Tongue (tissue), 1 donor: ENCODE measurements at regions not wholly inside any gene's neighbourhood (a gene's known extent, or its start where the extent isn't known, plus 50 kb on each side); places are given as distances from the start of the nearest gene placed in this dataset.
"Not testable (repeated sequence)": the region's sequence is repeated elsewhere in the genome, so short reads cannot be mapped to it uniquely, and the experiment has no call there.

Source experiments
- DNase-seq: peaks from one replicate; pipeline ENCODE4 v3.0.0-alpha.2; 2015

DNA sequence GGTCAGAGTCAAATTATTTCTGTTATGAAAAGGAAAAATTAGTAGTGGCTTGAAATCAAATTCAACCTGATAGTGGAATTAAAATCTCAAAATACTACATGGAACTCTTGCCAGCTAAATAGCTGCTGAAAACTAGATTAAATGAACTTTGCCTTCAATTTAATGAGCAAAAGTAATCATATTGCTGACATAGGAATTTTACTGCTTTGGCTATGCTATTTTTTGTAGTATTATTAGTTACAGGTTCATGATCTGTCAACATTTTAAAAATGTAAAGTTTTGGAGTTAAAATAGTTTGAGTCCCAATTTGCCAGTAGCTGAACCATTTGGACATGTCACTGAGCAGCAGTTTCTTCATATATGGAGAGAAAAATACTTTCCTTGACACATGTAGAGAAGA is 81.4 kb downstream of the RERGL start:
- DNase-seq, result no peak

DNA sequence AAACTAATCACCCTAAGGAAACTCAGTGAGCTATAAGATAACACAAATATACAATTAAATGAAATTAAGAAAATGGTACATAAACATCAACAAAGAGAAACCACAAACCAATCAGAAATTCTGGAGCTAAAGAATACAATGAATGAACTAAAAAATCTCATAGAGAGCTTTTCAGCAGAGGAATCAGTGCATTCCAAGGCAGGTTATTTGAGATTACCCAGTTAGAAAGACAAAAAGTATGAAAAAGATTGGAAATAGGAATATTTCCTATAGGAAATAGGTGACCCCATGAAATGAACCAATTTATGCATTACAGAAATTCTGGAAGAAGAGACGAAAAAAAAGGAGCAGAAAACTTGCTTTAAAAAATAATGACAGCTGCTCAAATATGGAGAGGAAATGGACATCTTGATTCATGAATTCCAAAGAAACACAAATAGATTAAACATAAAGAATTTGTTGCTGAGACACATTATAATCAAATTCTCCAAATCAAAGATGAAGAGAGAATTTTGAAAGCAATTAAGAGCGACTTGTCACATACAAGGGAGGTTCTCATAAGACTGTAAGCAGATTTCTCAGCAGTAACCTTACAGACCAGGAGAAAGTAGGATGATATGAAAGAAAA is 90.7 kb downstream of the RERGL start:
- DNase-seq, result no peak

DNA sequence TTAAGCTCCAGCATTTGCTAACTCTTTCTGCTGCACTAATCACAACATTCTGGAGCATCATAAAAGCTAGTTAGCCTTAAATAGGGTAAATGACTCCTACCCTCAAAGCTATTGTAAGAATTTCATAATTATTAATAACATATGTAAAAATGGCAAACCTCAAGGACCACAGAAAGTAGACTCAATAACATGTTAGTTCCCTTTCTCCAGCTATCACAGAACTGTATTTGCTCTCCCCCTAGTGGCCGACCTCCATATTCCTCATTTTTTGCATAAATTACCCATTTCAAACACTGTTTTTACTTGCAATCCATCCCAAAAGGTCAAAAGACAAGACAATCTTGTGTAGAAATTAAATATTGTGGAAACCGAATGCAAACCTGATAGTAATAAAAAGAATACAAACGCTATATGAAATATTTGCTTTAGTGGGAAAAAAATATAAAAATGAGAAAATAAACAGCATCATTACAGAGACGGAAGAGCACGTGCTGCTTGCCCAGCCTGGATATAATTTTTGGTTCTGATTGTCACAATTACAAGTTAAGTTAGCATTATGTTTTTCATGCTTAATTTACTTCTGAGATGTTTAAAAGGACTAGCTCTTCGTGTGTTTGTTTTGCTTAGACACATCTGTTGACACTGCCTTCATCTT is 97.9 kb downstream of the RERGL start:
- DNase-seq, result peak; percentile 71

DNA sequence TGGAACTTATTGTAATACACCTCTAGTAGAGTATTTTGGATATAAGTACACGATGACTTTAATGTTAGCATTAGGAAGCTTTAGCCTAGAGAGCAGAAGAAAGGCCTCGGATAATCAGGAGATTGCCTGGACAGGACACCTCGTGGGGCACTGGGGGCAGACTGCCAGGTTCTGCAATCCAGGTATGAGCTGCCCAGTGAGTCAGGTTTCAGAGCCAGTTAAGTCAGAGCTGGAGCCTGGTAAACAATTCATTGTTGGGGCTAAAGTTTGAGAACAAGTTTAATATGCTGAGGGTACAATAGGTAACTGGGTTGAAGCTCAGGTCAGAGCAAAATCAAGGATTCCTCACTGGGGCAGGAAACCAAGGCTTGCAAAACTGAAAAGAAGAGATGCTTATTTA is 107.4 kb downstream of the RERGL start:
- no peak for DNase-seq

DNA sequence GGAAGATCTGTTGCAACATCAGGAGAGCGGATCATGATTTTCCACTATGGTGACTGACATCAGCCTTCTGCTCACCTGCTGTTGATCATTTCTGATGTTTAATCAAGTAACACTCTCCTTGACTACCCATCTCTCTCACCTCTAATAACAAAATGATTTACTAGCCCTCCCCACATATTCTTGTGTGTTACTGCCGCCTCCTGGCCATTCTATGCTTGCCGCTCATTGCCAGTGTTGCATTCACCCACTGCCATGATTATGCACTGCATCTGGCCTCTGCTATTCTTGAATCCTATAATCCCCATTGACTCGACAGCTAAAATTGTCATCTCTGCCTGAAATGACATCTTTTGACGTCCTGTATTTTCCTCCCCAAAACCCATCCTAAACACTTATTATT is 113.8 kb downstream of the RERGL start:
- no peak for DNase-seq

DNA sequence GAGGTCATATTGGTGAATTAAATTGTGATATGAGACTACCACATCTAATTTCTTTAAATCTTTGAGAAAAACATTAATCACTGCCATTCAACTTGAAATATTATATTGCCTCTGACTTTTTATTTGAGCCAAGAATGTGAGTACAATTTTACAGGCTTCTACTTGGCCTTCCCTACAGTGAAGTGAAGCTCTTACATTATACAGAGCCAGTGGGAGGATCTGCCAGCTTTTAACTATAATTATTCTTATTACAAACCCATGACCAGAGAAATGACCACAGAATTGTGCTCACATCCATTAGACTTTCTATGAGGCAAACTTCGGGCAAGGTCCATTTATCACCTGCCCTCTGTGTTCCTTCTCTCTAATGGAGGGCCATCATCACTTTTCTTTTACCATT is 114.2 kb downstream of the RERGL start:
- peak; percentile 19 for DNase-seq

DNA sequence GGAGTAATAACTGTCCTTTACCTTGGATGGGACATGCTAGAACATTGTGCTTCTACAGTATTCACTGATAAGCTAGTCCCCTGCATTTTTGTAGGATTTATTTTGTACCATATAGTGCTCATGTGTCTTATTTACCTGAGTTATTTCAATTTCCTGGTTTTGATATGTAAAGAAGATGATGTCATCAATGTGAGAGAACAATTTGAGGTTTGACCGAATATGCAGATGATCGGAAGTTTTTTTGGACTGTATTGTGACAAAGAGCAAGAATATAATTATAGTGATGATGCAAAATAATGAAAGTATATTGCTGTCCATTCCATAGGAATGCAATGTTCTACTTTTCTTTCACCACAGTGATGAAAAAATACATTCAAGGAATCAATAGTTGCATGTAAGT is 114.8 kb downstream of the RERGL start:
- DNase-seq, result no peak

DNA sequence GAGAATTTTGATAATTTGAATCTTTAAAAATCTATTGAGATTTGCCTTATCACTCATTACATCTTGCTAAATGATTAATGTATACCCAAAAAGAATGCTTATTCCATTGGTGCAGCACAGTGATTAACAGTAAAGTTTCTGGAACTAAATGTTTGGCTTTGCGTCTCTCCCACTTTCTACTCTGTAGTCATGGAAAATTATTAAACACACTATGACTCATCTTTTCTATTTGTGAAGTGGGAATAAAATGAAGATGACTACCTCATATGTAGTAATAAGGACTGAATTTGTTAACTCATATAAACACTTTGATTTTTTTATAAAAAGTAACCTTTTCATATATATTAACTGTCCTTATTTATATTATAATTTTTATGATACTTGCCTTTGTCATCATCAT is 118.1 kb downstream of the RERGL start:
- peak; percentile 8 for DNase-seq

DNA sequence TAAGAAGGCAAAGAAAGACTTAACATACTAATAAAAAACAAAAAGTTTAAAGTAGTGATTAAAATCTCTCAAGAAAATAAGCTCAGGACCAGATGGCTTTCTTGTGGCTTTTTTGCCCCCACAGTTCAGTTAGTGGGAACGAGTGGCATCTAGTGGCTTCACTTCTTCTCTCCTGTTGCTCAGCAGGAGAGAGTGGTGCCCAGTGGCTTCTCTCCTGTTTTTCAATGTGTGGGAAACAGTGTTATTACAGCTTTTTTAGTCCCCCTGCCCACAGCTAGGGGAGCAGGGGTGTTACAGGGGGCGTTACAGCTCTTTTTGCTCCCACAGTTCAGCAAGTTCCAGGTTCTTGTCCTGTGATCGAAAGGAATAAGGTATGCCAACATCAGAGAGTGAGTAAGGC is 135.2 kb downstream of the RERGL start:
- DNase-seq, result no peak

DNA sequence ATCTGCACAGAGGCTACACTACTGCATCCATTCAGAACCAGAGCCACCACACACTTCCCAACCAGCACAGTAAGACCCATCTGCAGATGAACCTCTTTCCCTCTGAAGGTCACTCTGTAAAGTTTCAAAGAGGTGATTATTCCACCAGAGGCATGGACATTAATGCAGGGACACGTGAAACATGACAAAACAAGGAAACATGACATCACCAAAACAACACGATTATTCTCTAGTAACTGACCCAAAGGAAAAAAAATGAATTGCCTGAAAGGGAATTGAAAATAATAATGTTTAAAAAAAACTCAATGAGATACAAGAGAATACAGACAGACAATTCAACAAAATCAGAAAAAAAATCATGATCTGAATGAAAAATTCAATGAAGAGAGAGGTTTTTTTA is 139.1 kb downstream of the RERGL start:
- DNase-seq, result no peak

DNA sequence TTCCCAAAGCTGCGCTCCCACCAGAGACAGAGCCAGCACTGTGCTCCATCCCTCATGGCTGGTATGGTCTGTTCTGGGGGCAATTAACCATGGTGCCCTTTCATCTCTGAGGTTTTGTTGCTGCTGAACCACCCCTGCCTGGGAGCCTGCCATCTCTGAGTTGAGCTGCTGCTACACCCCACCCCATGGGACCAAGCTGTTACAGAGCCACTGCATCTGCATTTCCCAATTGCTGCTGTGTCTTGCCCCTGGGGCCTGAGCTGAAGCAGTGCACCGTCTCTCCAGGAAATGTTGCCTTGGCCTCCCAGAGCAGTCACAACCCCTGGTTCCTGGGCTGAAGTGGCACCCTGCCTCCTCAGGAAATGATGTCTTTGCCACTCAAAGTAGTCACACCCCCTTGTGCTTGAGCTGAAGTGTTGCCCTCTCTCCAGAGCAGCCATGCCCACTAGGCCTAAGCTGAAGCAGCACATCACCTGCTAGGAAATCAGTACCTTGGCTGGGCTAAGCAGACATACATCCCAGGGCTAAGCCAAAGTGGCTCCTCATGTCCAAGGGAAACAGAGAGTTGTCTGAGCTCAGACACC is 140.3 kb downstream of the RERGL start:
- no peak for DNase-seq

DNA sequence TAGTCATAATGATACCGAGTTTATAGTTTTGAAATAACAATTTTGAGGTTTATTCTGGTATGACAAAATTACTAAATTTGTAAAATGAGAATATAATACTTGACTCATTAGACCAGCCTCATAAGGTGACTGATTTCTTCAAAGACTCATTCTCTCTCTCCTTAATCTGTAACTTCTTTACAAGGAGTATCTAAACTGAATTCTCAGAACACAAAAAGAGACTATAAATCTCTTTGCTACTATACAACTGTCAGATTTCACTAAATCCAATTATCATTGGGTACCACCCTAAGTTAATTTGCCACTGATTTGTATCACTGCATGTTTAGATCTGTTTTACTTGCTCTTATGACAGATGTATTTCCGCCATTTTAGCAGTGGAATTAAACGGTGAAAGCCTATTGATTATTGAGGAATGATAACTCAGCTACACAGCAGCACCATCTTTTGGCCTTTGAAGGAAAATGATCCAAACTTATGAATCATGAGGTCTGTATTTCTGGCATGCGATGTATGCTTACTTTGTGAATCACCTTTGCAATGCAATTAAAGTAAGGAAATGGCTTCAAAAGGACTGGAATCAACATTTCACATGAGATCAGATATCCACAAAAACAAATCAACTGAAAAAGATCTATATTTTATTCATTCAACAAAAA is 161.2 kb downstream of the RERGL start:
- no peak for DNase-seq

DNA sequence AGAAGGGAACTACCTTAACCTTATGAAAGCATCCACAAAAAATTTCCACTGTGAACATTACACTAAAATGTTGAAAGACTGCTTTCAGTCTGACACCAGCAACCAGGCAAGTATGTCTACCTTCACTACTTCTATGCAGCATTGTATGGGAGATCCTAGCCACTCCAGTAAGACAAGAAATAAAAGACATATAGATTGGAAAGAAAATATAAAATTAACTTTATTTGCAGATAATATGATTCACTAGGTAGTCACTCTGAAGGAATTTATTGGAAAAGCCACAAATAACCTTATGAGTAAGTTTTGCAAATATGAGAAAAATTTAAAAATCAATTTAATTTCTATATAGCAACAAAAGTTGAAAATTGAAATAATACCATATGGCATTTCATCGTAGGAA is 172.0 kb downstream of the RERGL start:
- no peak for DNase-seq

DNA sequence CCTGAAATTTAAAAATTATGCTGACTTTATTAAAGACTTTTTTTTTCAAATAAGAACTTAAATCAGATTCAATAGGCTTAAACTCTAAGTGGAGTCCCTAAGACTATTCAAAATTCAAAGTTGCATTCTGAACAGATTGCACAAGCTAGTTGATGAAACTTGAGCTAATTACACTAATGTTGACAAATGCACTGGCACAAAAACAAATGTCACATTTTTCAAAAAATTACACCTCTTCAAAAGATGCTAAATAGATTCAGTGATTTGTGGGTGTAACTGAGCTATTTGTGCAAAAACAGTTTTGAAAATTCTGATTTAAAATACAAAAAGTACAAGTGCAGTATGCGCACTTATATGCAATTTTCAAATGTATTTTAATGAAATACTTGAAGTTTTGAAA is 205.4 kb downstream of the RERGL start:
- no peak for DNase-seq

DNA sequence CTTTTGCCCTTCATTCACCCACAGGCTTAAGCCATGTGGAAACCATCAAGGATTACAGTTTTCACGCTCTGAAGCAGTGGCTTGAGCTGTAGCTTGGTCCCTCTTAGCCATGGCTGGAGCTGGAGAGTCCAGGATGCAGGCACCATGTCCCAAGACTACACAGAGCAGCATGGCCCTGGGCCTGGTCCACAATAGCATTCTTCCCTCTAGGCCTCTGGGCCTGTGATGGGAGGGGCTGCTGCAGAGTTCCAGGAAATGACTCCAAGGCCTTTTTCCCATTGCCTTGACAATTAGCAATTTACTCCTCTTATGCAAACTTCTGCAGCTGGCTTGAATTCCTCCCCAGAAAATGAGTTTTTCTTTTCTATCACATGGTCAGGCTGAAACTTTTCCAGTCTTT is 211.3 kb downstream of the RERGL start:
- no peak for DNase-seq

DNA sequence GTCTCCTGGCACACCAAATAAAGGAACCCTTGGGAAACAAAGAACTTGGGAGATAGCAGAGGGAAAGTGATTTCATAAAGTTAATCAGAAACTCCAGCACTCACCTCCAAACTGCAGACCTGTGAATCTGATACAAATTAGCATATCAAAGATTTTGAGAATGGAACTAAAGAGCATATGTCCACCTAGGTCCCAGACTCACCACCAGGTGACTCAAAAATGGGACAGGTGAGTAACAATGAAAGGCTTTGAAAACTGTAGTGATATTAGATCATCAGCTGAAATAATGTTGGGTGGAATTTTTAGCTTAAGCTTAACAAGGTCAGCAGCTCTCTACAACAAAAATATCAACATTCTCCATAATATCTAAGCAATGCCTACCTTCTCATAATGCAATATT is 214.8 kb downstream of the RERGL start:
- DNase-seq, result no peak

DNA sequence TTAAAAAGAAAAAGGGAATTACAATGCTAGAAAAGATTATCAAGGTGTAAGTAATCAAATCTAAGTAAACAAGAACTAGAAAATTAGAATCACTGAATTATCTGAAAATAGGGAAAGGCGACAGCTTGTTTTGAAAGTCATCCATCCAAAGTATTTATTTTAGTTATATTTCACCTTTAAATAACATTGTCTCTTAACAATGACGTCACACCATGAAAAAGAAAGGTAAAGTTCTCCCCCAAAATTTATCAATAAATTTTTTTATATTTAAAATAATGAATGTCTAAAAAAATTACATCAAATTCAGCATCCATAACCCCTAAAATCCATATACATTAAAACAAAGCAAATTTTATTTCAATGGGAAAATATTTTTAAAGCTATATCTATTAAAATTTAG is 223.2 kb downstream of the RERGL start:
- no peak for DNase-seq

DNA sequence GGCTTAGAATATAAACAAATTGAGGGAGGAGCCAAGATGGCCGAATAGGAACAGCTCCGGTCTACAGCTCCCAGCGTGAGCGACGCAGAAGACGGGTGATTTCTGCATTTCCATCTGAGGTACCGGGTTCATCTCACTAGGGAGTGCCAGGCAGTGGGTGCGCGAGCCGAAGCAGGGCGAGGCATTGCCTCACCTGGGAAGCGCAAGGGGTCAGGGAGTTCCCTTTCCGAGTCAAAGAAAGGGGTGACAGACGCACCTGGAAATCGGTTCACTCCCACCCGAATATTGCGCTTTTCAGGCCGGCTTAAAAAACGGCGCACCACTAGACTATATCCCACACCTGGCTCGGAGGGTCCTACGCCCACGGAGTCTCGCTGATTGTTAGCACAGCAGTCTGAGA is 234.4 kb downstream of the RERGL start:
- DNase-seq, result not testable (repeated sequence)

DNA sequence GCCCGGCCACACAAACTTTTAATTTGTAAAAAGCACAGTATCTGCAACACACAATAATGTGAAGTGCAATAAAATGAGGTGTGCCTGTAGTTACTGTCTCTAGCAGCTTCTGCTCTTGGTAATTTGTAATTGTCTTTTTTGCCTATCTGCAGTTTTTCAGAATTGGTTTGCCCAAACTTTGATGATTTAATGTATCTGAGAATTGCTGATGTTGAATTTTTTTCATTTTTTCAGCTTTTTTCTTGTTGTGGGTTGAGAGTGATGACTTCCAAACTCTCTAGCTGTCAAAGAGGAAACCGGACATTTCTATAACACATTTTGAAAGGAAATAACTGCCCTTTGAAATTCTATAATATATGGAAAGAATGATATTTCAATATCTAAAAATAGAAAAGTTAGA is 236.9 kb downstream of the RERGL start:
- DNase-seq, result no peak

DNA sequence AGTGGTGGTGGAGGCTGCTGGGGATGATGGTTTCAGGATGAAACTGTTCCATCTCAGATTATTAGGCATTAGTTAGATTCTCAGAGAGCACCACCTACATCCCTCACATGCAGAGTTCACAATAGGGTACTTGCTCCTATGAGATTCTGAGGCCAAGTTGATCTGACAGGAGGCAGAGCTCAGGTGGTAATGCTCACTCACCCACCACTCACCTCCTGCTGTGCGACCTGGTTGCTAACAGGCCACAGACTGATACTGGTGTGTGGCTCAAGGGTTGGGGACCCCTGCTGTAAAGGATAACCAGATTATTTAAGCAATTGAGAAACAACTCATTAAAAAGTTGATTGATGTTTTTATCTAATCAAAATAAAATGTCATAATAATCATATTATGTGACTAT is 248.5 kb downstream of the RERGL start:
- DNase-seq, result no peak

DNA sequence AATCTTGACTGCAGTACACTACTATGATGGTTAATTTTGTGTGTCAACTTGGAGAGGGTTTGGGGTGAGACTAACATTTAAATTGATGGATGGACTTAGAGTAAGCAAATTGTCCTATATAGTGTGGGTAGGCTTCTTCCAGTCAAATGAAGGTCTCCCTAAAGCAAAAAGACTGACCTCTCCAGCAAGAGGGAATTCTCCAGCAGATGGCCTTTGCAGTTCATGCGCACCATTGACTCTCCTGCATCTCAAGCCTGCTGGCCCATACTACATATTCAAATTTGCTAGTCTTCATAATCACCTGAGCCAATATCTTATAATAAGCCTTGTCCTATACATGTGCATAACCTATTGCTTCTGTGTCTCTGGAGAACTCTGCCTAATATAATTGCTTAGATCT is 260.2 kb downstream of the RERGL start:
- DNase-seq, result no peak

DNA sequence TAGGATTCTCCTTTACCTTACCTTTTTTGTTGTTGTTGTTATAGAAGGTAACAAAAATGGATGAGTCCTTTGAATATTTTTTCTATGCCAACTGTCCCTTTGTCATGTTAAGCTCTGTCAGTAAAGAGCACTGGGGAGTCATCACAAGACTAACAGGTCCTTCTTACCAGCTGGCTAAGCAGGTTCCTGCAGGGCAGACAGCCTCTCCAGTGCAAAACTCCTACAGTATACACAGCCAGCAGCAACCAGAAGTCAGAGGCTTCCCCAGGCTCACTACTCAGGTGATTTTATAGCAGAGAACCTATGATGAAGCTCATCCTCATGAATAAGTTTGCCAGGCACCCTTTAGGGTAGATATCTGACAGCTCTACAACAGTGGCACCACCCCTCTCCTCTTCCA is 271.1 kb downstream of the RERGL start:
- no peak for DNase-seq

DNA sequence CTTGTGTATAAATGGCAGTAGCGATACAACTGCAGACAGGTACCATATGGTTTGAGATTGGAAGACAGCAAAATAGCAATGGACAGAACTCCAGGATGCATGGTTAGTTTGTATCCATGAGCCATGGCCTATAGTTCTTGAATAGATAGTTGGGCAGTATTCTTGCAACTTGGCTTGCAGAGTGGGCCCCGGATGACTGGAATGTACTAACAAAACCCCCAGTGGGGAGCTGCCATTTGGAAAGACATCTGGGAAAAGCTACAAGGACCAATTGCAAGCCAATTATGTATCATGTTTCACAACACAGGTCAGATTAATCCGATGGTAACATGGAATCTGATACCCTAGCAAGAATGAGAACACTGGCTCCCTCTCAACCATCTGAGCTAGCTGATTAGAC is 279.6 kb downstream of the RERGL start:
- DNase-seq, result no peak

DNA sequence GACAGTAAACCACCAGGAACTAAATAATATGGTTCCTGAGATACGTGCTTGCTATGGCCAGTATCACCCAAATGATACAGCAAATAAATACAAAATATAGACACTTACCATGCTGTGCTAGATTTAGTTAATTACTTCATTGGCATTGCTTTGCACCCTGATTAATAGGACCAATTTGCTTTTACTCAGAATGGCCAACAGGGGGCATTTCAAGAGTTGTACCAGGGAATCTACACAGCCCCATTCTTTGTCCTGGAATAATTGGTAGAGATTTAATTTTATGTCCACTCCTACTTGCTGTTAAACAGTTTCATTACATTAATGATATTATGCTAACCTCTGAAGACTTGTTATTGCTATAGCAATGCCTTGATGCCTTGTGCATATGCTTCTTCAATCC is 280.8 kb downstream of the RERGL start:
- DNase-seq, result no peak
